GM12873 (cell line): ENCODE measurements at regions not wholly inside any gene's neighbourhood (a gene's known extent, or its start where the extent isn't known, plus 50 kb on each side); places are given as distances from the start of the nearest gene placed in this dataset.

ENCODE experiments used
- CTCF ChIP-seq: IDR thresholded peaks from 2 replicates; pipeline ENCODE4 v1.5.1; 2012; ENCODE audit warnings: low read depth, mild to moderate bottlenecking, moderate library complexity, low read length, control low read depth; ENCODE audit not compliant: insufficient read depth; ENCODE audit errors: missing control alignments

DNA sequence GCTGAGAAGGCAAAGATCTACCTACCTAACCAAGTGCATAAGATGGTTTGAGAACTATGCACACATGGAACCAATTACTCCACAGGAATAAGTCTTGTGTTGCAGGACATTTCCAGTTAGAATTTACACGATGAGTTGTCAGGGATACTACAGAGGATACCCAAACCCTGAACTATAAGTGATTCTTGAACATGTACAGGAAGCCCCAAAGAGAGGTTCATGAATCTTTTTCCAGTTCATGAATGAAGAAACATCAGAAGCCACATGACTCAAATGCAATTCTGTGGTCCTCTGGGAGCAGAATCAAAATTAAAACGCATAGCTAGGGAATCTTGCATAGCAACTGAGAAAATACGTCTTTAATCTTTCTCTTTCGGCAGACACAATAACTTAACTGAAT is 114.1 kb upstream of the LMCD1 start:
- no peak for TF ChIP-seq CTCF

GRCh38 chr3:8399686-8400085 is 101.9 kb upstream of the LMCD1 start:
- TF ChIP-seq CTCF, result no peak

- TF ChIP-seq CTCF, result no peak
Measured at GRCh38 chr3:8400911-8401310, 100.7 kb upstream of the LMCD1 start.

DNA sequence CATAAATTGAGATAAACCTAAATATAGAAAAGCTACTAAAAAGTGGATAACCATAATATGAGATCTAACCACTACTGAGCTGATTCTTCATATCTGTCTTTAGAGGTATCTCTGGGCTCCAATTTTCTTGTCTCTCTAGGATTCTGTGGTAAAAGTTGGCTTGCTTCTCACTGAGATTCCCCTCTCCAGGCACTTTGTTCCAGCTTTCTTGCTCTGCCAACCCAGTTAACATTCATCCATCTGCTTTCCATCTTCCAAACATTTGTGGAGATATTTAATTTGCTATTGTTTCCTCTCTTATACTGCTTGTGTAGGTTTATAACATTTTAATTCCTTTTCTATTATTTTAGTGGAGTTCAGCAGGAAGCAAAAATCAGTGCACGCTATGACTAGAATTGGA is 97.6 kb upstream of the LMCD1 start:
- no peak for TF ChIP-seq CTCF

GRCh38 chr3:8405144-8405543 is 96.5 kb upstream of the LMCD1 start:
- no peak for TF ChIP-seq CTCF

GRCh38 chr3:8406479-8406878 is 95.1 kb upstream of the LMCD1 start:
- no peak for TF ChIP-seq CTCF

DNA sequence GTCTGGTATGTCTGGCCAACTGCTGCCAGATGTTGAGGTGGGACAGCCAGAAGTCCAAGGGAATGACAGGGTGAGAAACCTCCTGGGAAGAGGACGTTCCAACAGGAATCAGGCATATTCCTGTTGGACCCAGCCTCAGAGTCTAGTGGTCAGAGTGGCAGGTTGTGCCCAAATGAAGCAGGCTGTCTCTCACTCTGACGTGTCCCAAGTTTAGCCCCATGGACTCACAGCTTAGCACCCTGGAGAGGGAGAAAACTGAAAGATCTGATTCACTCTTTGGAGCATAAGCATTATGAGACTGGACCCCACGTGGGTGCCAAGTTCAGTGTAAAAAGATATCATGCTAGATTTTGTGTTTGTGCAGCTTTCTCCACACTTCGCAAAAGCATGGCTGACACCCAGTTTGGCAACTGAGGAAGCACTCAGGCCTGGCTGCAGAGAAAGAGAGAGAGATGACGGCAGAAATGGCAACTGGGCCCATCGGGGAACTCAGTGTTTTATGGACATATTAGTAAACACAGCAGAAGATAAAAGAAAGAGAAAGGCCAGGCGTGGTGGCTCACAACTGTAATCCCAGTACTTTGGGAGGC is 88.2 kb upstream of the LMCD1 start:
- TF ChIP-seq CTCF, result no peak
